ENCODE measurements at regions not wholly inside any gene's neighbourhood (a gene's known extent, or its start where the extent isn't known, plus 50 kb on each side); places are given as distances from the start of the nearest gene placed in this dataset.
A peak's percentile ranks its signal among the peaks of the same experiment; 100 is the strongest.
"Not testable (repeated sequence)": the region's sequence is repeated elsewhere in the genome, so short reads cannot be mapped to it uniquely, and the experiment has no call there.

DNA sequence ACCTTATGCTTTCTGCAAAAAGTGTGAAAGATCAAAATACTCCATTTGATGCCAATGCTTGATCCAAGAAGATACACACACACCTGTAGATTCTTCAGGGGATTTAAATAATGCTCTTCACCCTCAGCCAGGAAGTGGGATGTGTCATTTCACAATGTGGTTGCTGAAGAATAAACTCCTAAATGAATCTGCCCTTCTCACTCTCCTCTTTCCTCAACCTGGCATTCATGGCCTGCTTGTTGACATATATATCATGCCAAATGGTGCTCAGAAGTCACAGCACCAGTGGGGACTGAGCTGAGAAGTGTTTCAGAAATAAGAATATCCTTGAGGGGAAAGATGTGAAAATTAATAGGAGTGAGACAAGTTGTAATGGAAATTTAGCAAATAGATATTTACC, 146.6 kb upstream of the ARHGEF26 start:
- no peak for DNase-seq (ENCODE audit: low spot score)

- DNase-seq (ENCODE audit: low spot score) = no peak
Measured at GRCh38 chr3:153976891-153977554, 144.2 kb upstream of the ARHGEF26 start.

- no peak for DNase-seq (ENCODE audit: low spot score)
Measured at GRCh38 chr3:153978006-153978405, 143.2 kb upstream of the ARHGEF26 start.

GRCh38 chr3:153979418-153980251, 141.6 kb upstream of the ARHGEF26 start:
- no peak for DNase-seq (ENCODE audit: low spot score)

GRCh38 chr3:153980252-153980590, 141.0 kb upstream of the ARHGEF26 start:
- DNase-seq (ENCODE audit: low spot score) = peak; percentile 54

DNA sequence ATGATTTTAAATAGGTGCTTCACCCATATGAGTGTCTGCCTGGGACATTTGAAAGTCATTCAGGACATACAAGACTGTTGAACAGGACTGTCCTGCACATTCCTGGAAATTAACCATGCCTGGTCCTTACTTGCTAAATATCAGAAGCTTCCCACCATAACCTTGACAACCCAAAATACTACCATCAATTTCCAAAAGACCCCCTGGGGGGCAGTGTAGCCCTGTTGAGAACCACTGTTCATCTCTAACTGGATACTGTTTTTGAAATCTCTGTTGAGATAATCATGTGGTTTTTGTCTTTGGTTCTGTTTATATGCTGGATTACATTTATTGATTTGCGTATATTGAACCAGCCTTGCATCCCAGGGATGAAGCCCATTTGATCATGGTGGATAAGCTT, 123.8 kb upstream of the ARHGEF26 start:
- DNase-seq (ENCODE audit: low spot score) = not testable (repeated sequence)

DNA sequence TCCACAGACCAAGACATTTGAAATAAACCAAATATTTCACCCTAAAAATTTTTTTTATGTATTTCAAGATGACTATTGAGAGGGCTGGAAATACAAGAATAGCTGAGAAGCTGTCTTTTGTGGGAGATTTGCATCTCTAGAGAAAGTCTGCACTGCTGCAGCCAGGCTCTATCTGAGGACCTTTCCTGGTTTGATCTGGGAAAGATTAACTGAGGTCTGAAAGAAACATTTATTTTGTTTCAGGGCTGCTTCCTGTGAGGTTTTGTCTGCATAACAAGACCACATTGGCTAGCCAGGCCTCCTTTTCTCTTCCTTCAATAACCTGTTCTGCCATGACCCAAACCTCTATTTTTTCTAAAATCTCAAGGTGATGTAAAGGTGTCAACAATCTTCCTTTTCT, 117.5 kb upstream of the ARHGEF26 start:
- DNase-seq (ENCODE audit: low spot score) = no peak

DNA sequence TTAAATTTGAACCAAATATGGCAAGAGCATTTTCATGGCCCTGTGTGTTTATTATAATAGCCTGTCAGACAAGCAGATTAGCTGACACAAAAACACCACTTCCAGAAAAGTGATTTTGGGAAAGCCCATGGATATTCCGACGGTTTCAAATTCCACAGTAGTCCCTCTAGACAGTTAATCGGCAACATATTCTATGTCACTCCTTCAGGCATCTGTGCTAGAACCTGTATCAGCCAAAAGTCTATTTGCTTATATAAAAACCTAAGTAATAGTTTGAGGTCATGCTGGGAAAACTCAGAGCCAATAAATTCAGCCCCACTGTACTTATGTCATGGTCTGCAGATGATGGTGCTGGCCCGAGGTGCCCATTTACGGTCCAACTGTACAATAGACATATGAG, 110.2 kb upstream of the ARHGEF26 start:
- DNase-seq (ENCODE audit: low spot score) = no peak

DNA sequence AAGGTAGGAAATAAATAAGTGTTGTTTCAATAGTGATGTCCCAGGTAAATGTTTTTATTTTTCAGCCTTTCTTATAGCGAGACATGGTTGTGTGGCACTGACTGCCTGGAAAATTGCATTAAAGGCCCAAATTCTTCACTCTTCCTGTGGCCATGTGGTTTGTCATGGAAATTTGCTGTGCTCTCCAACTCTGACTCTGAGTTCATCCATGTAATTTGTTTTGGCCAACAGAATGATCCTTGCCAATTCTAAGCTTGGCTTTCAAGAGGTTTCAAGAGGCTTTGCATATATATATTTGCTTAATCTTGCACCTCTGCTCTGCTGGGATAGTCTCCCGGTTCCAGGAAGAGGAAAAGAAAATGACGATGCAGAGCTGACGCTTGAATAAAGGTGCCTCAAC, 107.5 kb upstream of the ARHGEF26 start:
- DNase-seq (ENCODE audit: low spot score) = no peak

GRCh38 chr3:154015307-154015706, 105.9 kb upstream of the ARHGEF26 start:
- no peak for DNase-seq (ENCODE audit: low spot score)

- peak; percentile 41 for DNase-seq (ENCODE audit: low spot score)
Measured at GRCh38 chr3:154018100-154018696, 103.0 kb upstream of the ARHGEF26 start.

GRCh38 chr3:154022606-154023005, 98.6 kb upstream of the ARHGEF26 start:
- DNase-seq (ENCODE audit: low spot score) = no peak

DNA sequence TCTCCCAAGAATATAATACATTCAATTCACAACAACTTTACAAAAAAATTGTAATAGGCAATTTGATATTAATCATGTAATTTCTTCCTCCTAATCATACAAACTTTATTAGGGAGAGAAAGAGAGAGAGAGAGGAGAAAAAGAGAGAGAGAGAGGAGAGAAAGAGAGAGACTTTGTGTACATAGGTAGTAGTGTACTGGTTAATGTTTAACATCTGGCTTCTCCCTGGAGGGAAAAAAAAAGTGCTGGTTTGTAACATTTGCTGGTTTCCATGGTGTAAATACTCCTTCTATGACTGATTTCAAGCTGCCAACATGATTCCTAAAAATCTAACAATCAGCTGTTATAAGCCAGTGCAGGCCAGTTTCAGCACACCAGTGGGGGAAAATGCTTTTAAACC, 98.0 kb upstream of the ARHGEF26 start:
- peak; percentile 15 for DNase-seq (ENCODE audit: low spot score)

GRCh38 chr3:154025007-154025406, 96.2 kb upstream of the ARHGEF26 start:
- DNase-seq (ENCODE audit: low spot score) = no peak

GRCh38 chr3:154029926-154030325, 91.3 kb upstream of the ARHGEF26 start:
- no peak for DNase-seq (ENCODE audit: low spot score)

DNA sequence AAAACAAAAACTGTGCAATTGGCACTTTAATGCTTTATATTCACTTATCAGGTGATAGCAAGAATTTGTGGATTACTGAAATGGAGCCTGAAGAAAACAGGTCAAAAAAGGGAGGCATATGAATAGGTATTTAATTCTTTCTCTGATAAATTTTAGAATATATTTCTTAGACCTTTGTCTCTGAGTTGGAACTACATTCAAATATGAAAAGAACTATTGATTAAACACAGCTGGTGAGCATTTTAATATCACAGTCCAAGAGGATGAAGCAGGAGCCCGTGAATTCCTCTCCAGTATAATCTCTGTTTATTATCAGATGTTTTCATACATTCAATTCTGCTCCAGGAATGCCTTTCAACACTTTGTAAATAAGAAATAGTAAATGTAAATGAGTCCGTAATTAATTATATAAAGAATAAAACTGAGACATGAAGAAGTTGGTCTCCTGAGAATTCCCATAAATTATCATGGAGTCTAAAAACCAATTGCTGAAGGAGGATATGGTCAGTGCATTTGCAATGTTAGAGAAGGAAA, 86.3 kb upstream of the ARHGEF26 start:
- no peak for DNase-seq (ENCODE audit: low spot score)

GRCh38 chr3:154040283-154040682, 80.9 kb upstream of the ARHGEF26 start:
- peak; percentile 32 for DNase-seq (ENCODE audit: low spot score)

DNA sequence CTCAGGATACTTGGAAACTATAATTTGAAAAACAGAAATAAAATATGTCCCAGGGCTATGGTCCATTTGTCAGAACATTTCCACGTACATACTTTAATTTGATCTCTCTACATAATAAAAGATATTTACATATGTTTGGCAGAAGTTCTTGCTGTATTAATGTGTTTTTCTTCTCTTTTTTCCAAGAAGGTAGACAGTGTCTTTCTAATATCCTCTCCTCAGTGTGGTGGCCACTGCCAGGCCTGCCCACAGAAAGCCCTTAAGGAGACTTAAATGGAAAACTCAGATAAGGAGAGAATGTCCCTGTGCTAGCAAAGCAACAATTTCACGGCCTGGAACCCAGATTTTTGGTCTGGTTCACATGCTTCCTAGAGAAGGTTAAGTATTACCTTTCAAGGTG, 76.5 kb upstream of the ARHGEF26 start:
- no peak for DNase-seq (ENCODE audit: low spot score)

GRCh38 chr3:154050216-154050615, 71.0 kb upstream of the ARHGEF26 start:
- no peak for DNase-seq (ENCODE audit: low spot score)

DNA sequence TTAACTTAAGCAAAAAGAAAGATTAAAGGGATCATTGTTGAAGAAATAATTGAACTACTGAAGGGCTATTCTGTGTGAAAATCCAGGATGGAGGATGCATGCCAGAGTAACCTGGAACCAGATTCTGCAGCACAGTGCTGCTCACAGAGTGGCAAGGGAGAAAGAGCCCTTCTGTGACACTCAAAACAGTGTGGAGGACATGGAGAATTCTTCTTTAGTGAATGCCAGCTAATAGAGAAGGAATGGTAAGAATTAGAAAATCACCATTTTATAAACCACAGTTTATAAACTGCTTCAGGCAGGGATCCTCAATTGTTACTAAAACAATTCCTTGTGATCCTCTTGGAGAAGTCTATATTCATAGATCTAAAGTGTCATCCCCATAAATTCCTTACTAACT, 70.4 kb upstream of the ARHGEF26 start:
- DNase-seq (ENCODE audit: low spot score) = no peak

DNA sequence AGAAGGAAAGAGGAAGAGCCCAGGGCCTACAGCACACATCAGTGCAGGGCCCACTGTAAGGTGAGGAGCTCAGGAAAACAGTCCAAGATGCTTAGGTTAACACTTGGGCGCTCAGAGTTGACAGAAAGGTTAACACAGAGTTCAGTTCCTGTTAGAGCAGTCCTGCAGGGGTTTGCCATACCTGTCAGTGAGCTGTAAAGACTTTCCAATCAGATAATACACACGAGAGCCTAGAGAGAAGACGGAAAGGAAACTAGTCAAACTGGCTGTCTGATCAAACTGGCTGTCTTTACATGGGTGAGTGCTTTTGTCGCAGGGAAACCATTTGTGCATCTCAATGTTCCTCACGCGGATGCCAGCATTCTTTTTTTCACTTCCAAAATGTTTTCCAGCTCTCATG, 61.4 kb upstream of the ARHGEF26 start:
- DNase-seq (ENCODE audit: low spot score) = no peak

- no peak for DNase-seq (ENCODE audit: low spot score)
Measured at GRCh38 chr3:154060238-154061000, 60.8 kb upstream of the ARHGEF26 start.

Measured in LoVo (cell line).